GM21786 (cell line): ENCODE measurements at regions not wholly inside any gene's neighbourhood (a gene's known extent, or its start where the extent isn't known, plus 50 kb on each side); places are given as distances from the start of the nearest gene placed in this dataset.

ENCODE experiments used
- ATAC-seq: cut with Tn5 transposase; IDR thresholded peaks from one replicate; pipeline ENCODE4 v1.9.1; 2021; ENCODE audit not compliant: unreplicated experiment

DNA sequence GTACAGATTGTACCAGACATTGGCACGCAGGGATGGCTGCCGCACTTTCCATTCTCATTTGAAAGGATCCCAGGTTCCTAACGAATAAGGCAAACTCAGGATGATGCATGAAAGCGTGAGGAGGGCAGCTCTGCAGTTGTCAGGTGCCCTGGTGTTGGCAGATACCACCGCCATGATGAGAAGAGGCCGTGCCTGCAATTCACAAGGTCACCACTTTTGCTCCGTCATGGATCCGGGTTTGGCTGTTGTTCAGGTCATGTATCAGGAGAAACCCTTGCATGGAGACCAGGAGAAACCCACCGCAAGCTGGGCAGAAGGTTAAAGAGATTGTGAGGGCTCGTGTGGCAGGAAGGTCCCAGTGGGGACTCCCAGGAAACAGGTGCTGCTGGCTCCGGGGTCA lies 233.2 kb downstream of the KLF6 start:
- ATAC-seq, result no peak

DNA sequence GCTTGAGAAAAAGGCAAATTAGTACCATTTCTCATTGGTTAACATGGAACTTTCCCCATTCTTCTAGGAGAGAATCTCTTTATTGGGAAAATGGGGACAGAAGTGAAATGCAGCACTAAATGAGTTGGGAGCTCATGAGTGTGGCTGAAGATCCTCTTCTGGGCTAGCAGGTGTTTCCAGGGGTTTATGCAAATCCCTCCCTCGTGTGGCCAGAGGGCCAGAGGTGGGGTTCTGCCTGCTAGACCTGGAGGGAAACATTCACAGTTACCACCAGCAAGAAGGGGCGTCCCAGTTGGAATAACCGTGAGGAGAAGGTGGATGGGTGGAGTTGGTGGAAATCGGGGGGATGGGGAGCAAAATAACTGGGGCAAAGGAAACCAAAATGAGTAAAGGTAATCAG lies 235.9 kb downstream of the KLF6 start:
- ATAC-seq, result no peak

DNA sequence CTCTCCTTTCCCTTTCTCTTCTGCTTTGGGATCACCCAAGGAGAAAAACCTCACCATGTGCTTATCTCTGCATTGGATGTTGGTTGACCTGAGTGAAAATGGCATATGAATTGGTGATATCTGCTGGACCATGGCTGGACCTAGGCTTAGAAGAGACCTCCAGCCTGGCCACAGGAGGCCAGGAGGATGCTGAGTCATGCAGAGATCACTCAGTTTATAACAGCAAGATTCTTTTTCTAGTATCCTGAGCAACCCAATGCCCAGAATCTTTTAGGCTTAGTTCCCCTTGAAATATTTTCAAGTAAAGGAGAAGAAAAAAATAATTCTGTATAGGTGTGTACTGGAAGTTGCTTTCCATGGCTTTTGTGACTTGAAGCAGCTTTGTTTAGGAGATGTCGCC lies 236.3 kb downstream of the KLF6 start:
- ATAC-seq, result no peak

DNA sequence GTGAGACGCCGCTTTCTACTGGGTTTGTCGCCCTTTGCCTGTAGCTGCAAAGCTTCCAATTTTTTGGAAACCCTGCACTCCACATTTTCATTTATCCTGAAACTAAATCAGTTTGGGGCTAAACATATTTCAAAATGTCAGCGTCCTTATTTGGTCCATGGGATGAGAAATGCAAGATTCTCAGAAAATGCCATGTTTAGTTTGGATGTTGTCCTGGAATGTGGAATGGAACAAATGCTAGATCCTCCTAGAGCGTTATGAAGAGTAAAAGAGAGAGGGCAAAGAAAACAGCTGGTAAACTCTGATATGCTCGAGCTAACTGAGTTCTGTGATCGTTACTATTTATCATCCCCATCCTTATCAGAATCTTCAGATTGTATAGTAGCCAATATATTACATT lies 236.9 kb downstream of the KLF6 start:
- no peak for ATAC-seq

DNA sequence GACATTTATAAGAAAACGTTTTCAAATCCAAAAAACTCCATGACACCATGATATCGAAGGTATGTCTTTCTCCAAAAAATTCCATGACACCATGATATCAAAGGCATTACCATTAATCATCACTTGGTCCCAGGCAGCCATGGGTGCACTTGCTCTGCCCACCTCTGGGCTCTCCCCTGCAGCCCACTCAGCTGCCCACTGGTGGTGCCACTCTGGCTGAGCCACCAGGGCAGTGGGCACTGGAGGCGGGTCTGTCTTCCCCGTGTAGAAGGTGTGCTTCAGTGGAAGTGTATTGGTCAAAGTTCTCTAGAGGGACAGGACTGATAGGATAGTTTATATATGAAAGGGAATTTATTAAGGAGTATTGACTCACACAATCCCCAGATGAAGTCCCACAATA lies 240.4 kb downstream of the KLF6 start:
- no peak for ATAC-seq

DNA sequence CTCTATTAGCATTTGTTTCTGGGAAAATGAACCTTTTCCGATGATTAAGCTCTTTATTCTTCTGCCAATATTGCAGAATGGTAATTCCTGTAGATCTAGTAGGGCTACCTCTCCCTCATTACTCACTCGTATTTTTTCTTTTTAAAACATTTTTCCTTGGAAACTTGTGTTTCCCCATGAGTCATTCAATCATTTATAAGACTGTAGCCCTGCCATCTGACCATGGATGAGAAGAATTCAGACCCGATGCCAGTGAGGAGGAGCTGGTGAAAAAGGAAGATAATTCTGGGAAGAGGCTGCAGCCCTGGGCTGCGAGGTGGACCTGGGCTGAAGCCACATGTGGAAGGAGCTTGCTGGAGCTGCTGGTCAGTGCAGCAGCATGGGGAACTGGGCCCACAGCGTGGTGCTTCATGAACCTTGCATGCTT lies 242.8 kb downstream of the KLF6 start:
- ATAC-seq, result no peak

DNA sequence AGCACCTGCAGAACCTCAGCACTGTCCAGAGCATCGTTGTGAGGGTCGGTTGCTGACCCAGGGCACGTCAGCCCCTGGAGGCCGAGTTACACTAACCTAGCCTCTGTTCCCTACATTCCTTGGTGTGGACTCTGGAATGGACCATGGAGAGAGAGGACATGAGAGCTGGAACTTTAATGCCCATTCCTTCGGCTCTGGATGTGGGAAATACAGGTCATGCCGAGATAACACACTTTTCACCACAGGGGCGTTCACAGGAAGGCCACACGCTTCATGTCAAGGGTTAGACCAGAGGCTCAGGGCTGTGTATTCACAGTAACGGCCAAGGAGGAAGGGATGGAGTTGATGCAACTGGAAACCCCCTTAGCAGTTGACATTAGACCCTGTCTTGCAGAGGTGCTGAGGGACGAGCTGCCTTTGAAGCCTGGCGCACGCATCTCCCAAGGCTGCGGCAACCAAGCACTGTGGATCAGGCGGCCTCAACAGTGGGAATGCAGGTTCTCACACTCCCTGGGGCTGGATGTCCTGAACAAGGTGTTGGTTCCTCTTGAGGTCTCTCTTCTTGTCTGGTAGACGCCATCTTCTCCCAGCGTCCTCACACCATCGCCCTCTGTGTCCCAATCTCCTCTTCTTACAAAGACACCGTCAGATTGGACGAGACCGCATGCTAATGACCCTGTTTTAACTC lies 245.2 kb downstream of the KLF6 start:
- ATAC-seq, result no peak

DNA sequence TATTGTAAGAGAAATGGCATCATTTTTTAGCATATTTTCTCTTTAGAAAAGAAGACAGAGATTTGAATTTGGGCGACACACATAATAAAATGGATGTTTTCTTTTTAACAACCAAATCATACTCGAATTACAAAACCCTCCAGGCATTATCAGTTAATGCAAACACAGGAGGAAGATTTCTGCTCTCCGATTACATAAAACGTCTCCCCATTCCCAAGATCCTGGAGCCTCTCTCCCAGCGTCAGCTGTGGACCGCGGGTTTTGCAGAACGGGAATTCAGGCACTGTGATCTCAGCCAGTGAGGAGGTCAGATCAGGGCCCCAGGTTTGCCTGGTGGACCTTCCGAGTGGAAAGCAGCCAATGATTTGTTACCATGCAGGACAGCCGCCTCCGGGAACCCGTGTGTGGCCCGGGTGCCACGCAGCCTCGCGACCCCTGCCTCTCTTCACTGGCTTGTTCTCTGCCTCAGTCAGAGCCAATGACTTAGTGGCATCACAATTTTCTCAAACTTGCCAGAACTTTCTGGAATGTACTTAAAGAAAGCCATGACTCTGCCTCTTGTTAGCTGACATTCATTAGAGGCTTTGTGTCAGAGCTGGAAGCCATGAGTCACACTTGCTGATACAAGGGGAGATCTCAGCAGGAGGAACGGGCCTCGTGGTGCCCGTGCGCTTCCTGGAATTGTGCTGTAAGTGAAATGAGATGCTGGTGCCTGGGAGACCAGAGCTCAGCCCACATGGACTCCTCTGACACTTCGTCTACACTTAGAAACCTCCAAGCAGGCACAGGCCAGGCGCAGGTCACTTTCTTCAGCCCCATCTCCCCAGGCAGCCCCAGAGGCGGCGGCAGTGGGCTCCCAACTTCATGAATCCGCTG lies 246.1 kb downstream of the KLF6 start:
- no peak for ATAC-seq

DNA sequence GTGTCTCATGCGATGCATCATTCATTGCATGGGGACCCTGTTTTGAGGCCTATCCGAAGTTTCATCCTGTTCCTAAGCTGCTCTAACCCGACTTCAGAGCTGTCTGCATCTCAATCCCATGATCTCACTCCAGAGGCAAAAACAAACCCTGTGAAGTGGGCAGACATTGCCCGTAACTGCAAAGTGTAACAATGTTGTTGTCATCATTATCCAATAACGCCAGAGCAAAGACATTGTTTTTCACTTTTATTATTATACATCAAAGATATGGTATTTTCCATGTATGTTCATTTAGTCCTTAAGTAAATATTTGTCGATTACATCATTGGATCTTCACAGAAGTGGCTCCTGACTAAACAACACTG lies 246.7 kb downstream of the KLF6 start:
- ATAC-seq, result no peak

DNA sequence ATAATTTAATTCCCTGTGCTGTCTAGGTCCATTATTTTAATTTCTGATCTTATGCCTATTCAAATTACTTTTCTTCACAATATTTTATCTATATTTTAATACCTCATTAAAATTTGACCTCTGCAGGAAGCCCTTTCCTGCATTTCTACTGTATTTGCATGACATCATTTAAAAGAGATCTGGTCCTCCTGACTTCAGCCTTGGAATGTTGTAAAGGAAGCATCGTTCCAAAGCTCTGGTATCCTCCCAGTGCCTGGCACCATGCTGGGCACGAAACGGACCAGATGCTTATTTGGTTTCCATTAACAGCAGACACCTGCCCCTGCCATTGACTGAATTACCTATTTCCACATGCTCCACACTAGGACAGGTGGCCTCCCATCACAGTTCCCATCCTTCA lies 247.5 kb downstream of the KLF6 start:
- ATAC-seq, result no peak

DNA sequence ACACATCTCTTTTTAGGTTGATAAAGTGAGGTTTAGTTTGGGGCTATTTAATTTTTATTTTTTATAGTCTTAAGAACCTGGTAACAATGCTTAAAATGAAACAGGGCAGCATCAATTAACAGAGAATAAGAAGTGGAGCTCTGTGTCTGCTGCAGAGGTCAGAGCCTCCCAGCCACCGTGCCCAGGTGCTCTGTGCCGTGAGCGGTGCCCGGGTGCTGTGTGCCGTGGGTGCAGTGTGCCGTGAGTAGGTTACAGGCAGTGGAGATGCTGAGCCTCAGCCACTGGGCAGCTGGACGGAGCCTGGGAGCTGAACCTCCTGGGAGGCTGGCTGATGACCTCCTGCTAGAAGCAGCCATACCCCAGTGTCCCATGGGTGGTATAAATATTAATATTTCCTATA lies 250.0 kb downstream of the KLF6 start:
- ATAC-seq, result no peak

DNA sequence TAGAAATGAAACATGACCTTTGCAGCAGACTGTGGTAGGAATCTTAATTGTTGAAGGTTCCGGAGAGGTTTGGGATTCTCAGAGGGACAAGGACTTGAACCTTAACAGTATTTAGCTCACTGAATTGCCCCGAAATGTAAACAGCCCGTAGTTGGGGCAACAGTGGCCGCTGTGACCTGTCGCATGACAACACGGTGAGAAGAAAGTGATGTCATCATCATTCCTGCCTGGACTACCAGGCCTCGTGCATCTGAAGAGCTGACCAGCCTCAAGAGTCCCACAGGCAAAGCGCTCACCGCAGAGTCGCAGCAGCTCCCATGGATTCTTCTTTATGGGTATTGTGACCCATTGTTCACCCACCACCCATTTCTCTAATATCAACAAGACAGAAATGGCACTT lies 250.6 kb downstream of the KLF6 start:
- ATAC-seq, result no peak

DNA sequence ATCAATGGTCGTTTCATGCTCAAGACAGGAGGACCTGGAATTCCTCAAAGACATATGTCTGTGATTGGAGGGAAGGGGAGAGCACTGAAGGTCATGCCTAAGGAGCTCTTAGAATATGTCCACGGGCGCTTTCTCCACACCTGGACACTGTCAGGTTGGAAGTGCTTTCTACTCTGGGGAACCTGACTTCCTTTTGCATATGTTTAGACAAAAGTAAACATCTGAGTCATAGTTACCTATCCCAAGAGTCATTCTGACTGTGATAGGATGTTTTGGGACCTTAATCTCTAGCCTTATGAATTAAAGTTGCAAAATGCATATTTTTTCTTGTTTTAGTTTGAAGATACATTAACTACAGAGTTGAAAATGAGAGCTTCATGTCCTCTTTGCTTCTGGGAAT lies 251.7 kb downstream of the KLF6 start:
- no peak for ATAC-seq

DNA sequence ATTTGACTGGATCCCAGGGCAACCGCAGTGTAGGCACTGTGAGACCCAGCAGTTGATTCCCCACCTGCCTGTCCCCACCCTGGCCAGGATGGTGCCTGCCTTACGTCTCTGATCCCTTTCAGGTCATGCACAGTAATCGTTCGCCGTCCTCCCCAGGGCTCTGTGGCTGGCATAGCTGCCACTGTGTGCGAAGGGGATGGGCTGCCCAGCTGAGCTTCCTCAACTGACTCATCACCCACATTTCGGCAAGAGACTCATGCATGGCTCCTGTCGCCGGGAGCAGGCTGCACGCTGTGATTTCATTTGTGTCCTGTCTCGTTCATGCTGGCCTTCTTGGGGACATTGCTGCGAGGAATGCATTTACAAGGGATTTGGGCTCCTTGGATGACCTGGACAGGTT lies 252.4 kb downstream of the KLF6 start:
- no peak for ATAC-seq

DNA sequence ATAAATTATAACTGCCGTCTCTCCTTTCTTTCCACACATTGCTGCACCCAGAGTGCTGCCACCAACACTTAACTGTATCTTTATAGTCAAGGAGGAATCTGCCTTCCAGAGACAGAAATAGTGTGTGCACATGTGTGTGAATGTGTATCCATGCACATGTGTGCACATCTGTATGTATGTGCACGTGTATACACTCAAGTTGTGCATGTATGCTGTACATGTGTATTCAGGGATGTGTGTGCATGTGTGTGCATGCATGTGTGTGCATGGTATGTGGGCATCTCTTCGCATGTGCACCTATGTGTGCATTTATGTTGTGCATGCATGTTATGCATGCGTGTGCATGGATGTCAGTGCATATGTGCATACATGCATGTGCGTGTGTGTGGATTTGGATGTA lies 253.3 kb downstream of the KLF6 start:
- no peak for ATAC-seq

DNA sequence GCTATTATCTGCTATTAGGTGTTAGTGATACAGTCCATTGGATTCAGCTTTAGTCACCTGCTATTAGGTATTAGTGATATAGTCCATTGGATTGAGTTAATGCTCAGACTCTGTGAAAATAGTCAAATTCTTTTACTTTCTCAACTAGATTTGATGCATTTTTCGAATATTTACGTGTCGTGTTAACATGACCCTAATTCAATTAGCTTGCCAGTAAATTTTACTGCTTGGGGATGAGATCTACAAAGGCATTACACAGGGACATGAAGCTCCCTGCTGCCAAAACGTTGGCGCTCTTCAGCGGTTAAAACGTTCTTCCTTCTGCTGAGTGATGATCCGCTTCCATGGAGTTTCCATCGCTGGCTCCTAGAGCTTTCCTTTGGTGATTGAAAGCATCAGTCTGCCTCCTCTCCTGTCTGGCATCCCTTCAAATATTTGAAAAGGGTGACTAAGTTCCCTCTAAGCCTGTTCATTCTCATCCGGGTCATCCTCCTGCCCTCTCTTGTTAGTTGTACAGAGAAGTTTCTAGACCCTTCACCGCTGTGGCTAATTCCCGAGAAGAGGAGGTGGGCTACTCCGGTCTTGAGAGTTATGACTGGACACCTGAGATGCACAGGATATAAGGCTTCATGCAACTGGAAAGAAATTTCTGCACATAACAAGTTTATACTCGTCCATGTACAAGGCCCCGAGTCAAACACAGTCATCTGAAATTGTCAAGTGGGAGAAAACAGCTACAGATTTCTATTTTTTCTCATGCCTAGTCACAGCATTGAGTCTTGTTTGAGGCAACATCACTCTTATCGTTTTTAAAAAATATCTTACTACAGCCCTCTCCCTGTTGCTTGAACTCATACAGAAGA lies 254.0 kb downstream of the KLF6 start:
- ATAC-seq, result no peak

DNA sequence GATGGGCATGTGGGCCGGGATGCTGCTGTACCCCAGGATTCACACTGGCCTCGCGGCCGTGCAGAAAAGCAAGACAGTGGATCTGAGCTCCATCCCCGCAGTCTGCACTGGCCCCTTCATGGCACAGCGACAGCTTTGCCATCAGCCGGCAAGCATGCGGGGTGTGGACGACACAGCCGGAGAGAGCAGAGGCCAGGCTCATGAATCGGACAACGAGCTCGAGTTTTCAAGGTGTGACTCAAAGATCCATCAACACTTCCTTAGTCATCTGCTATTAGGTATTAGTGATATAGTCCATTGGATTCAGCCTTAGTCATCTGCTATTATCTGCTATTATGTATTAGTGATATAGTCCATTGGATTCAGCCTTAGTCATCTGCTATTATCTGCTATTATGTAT lies 254.7 kb downstream of the KLF6 start:
- no peak for ATAC-seq

DNA sequence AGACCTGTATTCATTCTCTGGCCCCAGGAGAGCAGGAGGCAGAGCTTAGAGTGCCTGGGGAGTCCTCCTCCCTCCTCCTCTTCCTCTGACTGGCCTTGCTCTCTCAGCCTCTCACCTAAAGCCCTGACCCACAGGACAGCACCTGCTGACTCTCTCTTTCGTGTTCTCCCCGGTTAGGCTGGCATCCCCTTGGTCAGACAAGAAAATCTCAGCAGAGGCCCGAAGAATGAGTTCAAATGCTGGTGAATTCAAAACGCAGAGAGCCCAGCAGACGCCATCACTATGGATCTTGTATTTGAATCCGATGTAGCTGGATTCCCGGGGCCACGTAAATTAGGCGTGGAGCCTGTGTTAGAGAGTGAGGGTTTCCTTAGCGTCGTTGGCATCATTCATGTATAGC lies 255.3 kb downstream of the KLF6 start:
- ATAC-seq, result no peak

DNA sequence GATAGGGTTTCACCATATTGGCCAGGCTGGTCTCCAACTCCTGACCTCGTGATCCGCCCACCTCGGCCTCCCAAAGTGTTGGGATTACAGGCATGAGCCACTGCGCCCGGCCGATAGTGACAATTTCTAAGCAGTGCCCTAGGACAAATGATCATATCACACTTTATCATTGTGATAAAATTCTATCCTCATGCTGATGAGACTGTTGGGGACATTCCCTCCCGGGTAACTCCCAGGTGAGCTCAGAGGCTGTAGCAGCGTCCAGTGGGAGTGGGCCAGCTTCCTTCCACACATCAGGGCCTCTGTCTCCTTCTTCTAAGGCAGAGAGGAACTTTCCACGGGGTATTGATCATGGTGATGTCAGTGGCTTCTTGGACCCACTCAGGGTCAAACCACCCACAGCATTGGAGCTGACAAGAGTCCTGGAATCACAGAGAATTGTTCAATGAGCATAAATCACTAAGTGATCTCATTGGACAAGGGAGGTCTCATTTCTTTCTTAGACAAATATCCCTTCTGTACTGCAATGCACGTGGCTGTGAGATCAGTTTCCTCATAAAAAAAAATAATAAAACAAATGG lies 256.1 kb downstream of the KLF6 start:
- no peak for ATAC-seq

DNA sequence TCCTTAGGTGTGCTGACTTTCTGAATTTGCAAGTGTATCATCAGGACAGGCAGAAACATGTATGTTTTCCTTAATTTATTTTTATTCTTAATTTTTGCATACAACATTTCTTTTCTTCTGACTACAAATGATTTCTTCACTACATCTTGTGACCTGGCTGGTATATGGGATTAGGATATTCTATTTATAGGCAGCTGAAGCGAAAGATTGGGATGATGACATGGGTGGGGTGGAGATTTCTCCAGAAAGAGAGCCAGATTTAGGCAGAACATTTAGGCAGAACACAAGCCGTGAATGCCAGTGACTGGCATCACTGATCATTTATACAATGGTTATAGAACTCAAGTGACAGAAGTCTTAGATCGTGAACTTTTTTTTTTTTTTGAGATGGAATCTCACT lies 256.7 kb downstream of the KLF6 start:
- ATAC-seq, result no peak

DNA sequence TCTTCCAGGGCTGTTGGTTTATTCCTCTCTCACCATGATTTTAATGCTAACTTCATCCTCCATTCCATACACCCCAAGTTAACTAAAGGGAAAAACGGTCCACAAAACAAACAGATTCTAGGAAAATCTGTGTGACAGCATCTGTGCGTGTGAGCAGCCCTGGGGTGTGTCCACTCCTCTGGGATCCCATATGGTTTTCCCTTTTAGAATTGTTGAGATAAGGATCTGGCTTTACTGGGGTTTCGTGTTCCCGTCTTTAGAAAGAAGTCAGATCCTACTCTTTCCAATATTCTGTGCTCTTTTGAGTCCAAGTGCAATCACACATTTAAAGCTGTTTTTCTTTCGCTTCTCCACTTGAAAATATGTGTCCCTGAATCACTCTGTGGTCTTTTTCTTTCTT lies 257.1 kb downstream of the KLF6 start:
- no peak for ATAC-seq
